NCI-H82 treated with DMSO at 0.1 percent for 48 hours (cell line): ENCODE measurements at regions not wholly inside any gene's neighbourhood (a gene's known extent, or its start where the extent isn't known, plus 50 kb on each side); places are given as distances from the start of the nearest gene placed in this dataset.

Experiments used
- DNase-seq: peaks from one replicate; lab custom pipeline; 2025; ENCODE audit not compliant: unreplicated experiment; lab: John Stamatoyannopoulos, UW

- no peak for DNase-seq
These were observed 196.6 kb downstream of the OTOR start for GRCh38 chr20:16944745-16945144.

GRCh38 chr20:16945619-16946018, 197.5 kb downstream of the OTOR start:
- no peak for DNase-seq

- DNase-seq: no peak
These were observed 197.9 kb downstream of the OTOR start for GRCh38 chr20:16946097-16946496.

GRCh38 chr20:16947479-16947878, 199.3 kb downstream of the OTOR start:
- DNase-seq: no peak

GRCh38 chr20:16951876-16952275, 203.7 kb downstream of the OTOR start:
- no peak for DNase-seq

GRCh38 chr20:16952965-16953364, 204.8 kb downstream of the OTOR start:
- no peak for DNase-seq

GRCh38 chr20:16953858-16954257, 205.7 kb downstream of the OTOR start:
- DNase-seq: no peak

GRCh38 chr20:16955462-16955861, 207.3 kb downstream of the OTOR start:
- no peak for DNase-seq

GRCh38 chr20:16955971-16956370, 207.8 kb downstream of the OTOR start:
- DNase-seq: no peak

- no peak for DNase-seq
These were observed 217.2 kb downstream of the OTOR start for GRCh38 chr20:16965401-16965800.

GRCh38 chr20:16966276-16966880, 218.2 kb downstream of the OTOR start:
- DNase-seq: no peak

- DNase-seq: no peak
These were observed 219.9 kb downstream of the OTOR start for GRCh38 chr20:16968099-16968498.

GRCh38 chr20:16970776-16971175, 222.6 kb downstream of the OTOR start:
- DNase-seq: no peak

- DNase-seq: no peak
These were observed 226.1 kb downstream of the OTOR start for GRCh38 chr20:16974080-16974854.

GRCh38 chr20:16974855-16975162, 226.7 kb downstream of the OTOR start:
- DNase-seq: no peak

GRCh38 chr20:16975682-16976081, 227.5 kb downstream of the OTOR start:
- no peak for DNase-seq

- DNase-seq: no peak
These were observed 230.3 kb downstream of the OTOR start for GRCh38 chr20:16978497-16978896.

GRCh38 chr20:16982091-16982726, 234.1 kb downstream of the OTOR start:
- DNase-seq: no peak

GRCh38 chr20:16984481-16984880, 236.3 kb downstream of the OTOR start:
- DNase-seq: no peak

GRCh38 chr20:17003170-17003870, 223.5 kb upstream of the PCSK2 start:
- DNase-seq: no peak

- DNase-seq: no peak
These were observed 216.7 kb upstream of the PCSK2 start for GRCh38 chr20:17010181-17010580.
